ENCODE measurements at regions not wholly inside any gene's neighbourhood (a gene's known extent, or its start where the extent isn't known, plus 50 kb on each side); places are given as distances from the start of the nearest gene placed in this dataset.
"Not testable (repeated sequence)": the region's sequence is repeated elsewhere in the genome, so short reads cannot be mapped to it uniquely, and the experiment has no call there.

- no peak for DNase-seq
These were observed 146.0 kb upstream of the SYT13 start for GRCh38 chr11:45432100-45432499.

DNA sequence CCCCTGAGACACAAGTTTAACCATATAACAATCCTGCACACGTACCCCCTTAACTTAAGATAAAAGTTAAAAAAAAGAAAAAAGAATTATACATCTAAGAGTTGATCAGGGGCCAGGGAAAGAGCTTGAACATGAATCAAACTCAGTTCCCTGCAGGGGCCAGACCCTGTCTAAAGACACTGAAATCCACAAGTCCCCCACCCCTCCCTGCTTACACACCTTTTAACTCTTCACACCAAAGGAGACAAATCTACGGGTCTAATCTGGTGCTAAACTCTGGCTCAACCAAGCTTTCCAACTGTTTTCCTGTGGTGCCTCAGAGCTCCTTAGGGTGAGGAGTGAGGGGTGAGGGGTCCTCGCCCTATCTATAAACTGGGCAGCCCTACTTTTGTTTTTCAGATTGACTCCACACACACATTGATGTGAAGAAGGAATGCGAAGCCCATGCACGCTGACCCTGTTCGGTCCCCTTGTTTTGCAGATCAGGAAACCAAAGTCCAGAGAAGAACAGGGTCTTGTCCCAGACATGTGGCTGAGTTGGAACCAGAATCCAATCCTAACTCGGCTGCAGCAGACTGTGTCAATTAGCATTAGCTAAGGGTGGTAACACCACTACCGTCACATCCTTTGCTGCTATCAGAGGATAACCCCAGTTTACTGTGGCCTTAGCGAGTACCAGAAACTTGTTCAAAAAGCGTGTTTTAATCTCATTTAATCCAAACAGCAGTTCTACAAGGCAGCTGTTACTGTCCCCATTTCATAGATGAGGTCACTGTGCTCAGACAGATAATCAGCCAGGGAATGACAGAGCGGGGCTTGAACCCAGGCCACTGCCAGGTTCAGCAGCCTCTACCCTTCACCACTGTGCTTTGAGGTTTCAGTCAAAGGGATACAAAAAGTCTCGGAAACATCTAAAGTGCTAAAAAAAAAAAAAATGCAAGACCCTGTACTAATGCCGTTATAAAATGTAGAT is 145.2 kb upstream of the SYT13 start:
- no peak for DNase-seq

- no peak for DNase-seq
These were observed 144.2 kb upstream of the SYT13 start for GRCh38 chr11:45430361-45430760.

- DNase-seq, result no peak
These were observed 143.6 kb upstream of the SYT13 start for GRCh38 chr11:45429719-45430118.

- no peak for DNase-seq
These were observed 142.5 kb upstream of the SYT13 start for GRCh38 chr11:45428541-45429230.

- DNase-seq, result no peak
These were observed 142.0 kb upstream of the SYT13 start for GRCh38 chr11:45428116-45428515.

GRCh38 chr11:45424411-45425180 is 138.5 kb upstream of the SYT13 start:
- no peak for DNase-seq

DNA sequence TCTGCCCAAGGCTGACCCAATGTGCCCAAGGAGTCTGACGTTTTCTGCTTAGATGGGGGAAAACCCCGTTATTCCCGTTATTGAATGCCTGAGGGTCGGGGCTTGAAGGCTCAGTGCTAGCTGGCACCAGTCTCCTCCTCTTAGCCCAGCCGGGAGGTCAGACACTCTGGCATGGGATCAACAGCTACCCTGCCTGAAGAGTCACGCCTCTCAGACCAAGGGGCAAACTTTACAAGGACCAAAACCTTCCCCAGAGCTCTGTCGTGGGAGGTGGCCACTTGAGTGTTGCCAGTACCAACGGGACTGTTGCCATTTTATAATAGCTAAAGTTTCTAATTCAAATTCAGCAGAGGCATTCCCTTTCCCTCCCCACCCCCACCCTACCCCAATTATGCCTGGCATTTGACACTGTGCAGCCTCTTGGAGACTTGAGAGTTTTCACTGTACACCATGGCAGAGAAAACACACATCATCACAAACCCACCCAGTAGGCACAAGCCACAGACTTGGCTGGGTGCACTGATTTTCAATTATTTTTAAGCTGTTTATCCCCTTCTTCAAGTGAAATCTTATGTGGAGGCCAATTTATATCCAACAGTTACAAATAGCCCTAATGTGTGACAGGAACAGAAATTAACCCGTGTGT is 137.5 kb upstream of the SYT13 start:
- DNase-seq, result no peak

- no peak for DNase-seq
These were observed 136.9 kb upstream of the SYT13 start for GRCh38 chr11:45423036-45423435.

- DNase-seq, result no peak
These were observed 127.9 kb upstream of the SYT13 start for GRCh38 chr11:45414088-45414487.

- no peak for DNase-seq
These were observed 127.2 kb upstream of the SYT13 start for GRCh38 chr11:45413156-45413858.

DNA sequence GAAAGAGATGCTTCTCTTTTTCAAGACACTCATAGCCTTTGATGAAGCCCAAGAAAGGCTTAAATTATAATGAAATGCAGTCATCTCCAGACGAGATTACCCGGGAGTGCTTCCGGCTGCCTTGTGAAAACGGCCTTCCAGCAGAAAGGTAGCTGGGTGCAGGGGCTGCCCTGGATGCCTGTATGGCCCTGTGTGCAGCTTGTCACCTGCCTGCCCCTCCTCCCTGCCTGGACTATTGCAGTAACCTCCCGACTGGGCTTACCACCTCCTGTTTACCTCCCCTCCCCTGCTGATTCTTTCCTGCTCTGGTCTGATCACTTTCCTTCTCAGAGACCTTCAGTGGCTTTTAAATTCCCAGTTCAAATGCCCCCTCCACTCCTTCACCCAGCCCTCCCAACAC is 126.4 kb upstream of the SYT13 start:
- DNase-seq, result no peak

GRCh38 chr11:45412051-45412471 is 125.9 kb upstream of the SYT13 start:
- no peak for DNase-seq

DNA sequence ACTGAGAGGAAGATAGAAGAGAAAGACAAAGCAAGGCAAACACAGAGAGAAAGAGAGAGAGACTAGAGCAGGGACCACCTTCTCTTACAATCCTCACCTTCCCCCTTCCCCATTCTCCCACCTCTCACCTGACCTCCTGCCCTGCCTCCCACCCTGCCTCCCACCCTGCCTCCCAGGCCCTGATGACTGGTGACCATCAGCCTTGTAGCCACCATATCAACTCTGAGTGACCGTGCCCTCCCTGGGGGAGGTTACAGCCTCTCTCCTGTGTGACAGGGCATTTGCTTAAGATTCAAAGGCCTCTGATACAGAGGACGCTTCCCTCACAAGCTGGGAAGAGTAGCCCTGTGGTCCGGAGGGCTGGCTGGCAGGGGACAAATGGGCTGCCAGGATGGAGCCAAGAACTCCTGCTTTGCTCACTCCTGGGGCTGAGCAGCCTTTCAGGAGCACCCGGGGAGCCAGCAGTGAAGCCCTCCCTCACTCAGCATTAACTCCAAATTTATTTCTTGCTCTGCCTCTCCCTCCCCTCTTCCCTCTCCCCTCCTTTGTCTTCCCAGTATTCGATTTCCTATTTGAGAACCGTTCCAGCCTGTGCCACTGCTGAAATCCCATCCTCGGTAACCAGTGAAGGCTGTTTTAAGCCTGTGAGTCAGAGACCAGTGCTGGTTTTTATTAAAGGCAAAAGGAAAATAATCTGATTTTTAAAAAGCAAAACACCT is 125.2 kb upstream of the SYT13 start:
- DNase-seq, result no peak

DNA sequence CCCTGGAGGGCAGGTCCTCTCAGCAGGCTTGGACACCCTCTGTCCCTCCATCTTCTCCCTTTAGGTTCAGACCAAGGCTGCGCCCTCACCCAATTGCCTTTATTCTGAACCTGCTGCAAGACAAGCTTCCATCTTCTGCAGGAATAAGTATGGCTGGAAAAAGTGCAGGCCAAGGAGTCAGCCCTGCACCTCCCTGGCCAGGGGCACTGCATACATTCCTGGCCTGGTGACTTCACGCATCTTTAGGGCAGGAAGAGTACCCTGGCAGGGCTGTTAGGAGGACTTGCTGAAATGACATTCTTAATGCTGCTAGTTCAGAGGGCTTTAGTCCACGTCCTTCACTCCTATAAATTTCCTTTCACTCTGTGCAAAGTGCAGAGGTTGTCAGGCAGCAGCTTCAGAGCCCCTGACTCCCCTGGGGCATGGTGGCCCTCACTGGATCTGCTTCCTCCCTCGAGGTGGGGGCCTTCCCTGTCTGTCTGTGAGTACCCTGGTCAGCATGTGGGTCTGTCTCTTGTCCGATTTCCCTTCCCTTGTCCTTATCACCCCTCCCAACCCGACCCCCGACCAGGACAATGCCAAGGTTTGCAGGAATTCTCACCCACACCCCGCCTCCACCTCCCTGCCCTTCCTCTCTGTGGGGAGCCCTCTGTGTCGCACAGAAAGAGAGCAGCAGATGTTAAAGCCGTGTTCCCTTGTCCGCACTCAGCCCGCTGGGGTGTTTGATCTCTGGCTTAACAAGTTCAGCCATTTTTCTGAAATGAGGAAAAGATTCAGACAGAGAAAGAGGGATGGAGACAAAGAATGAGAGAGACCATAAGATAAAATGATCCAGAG is 124.5 kb upstream of the SYT13 start:
- DNase-seq, result no peak

DNA sequence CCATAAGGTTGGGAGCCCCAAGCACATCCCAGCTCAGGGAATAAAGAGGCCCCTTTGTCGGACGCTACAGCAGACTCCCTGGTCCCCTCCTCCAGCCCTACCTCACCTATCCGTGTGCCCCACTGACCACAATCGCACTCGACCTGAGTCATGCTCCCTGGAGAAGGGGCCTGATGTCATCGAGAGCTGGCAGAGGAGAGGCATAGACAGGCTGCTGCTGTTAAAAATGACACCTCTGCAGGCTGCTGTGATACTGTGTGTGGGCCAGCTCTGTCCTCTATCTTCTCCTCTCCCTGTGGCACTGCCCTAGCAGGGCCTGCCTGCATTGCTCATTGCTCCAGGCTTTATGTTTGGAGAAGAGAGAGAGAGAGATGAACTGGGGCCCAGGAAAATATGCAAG is 123.4 kb upstream of the SYT13 start:
- DNase-seq, result no peak

DNA sequence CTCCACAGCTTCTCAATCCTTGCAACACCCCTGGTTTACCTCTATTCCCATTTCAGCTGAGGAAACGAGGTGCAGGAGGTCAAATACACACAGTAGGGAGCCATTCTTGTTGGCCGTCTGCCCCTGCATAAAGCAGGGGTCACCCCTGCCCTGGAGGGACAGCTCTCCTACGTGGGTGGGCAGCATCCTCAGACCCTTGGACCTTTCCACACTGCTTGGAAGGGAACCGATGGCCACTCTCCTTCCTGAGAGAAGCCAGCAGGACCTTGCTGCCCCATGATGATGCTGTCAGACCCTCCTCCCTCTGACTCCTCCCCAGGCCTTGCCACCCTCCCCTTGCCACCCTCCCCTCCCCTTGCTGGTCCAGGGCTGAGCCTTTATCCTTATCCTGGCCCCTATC is 121.1 kb upstream of the SYT13 start:
- no peak for DNase-seq

- no peak for DNase-seq
These were observed 120.0 kb upstream of the SYT13 start for GRCh38 chr11:45405916-45406670.

- not testable (repeated sequence) for DNase-seq
These were observed 117.4 kb upstream of the SYT13 start for GRCh38 chr11:45403521-45403920.

All from effector CD8-positive, alpha-beta T cell (primary cell).